Activated gamma-delta T cell treated with Interleukin-2 at 50 U/mL for 16 hours (primary cell): ENCODE measurements at regions not wholly inside any gene's neighbourhood (a gene's known extent, or its start where the extent isn't known, plus 50 kb on each side); places are given as distances from the start of the nearest gene placed in this dataset.

Experiments
- DNase-seq: peaks from one replicate; pipeline ENCODE4 v3.0.0-alpha.2; 2020

GRCh38 chr14:101363880-101364391, 197.4 kb upstream of the DIO3 start:
- no peak for DNase-seq

DNA sequence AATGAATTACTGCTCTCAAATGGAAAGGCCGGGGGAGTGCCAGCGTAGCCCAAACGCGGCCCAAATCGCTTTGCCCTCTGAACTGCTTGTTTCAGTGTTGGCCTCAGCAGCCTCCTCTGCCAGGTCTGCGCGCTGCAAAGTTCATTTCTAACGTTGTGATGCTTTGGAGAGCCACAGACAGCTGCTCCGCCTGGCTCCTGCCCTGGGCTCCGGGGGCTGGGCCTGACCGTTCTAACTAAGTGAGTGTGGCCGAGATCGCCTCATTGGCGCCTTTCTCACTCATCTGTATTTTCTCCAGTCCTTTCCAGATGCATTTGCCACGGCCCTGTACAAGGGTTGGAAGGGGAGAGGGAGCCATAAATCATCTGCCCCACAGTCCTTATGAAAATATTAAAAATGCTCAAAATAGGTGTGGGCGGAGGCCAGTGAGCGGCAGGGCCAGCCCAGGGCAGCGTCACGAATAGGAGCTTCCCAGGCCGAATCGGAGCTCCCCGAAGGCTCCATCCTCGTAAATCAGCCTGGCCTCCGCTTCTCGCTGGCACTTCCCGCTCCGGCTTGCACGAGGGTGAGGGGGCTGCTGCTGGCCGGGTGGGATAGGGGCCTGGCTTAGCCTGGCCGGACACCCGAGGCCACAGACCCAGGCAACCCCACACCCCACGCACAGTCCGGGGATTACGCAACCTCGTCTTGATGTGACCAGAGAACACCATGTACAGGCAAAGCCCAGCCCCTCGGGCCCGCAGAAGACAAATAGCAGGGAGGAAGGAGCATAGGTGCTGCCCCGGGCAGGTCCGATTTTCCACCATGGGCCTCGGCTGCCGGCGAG, 196.6 kb upstream of the DIO3 start:
- DNase-seq = no peak

DNA sequence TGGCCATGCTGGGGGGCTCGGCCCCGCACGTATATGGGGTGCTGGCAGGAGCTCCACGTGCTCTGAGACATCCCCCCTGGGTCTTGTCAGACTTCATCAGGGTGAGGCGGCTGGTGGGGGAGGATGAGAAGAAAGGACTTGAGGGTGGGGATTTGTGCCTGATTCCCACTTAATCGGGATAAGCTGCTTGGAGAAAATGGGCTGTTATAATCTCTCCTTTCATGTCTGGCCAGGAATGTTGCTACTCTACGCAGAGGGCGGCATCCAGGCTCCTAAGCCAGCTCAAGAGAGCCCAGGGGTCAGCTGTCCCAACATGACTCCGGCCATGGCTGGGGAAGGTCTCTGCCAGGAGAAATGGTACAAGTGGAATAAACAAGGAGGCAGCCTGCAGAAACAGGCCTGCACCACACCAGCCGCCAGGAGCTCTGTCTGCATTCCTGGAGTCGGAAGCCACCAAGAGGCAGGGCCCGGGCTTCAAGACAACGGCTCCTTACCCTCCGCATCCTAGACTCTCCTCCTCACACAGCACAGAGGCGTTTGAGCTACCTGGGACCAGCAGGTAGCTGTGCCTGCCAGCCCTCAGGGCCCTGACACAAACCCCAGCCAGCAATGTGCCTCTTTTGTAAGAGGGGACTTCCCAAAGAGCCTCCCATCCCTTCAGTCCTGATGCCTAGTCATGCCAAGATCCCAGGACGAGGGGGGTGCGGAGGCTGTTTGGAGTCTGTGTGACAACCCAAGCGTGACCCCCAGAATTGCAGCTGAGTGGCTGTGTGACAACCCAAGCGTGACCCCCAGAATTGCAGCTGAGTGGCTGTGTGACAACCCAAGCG, 195.8 kb upstream of the DIO3 start:
- no peak for DNase-seq

DNA sequence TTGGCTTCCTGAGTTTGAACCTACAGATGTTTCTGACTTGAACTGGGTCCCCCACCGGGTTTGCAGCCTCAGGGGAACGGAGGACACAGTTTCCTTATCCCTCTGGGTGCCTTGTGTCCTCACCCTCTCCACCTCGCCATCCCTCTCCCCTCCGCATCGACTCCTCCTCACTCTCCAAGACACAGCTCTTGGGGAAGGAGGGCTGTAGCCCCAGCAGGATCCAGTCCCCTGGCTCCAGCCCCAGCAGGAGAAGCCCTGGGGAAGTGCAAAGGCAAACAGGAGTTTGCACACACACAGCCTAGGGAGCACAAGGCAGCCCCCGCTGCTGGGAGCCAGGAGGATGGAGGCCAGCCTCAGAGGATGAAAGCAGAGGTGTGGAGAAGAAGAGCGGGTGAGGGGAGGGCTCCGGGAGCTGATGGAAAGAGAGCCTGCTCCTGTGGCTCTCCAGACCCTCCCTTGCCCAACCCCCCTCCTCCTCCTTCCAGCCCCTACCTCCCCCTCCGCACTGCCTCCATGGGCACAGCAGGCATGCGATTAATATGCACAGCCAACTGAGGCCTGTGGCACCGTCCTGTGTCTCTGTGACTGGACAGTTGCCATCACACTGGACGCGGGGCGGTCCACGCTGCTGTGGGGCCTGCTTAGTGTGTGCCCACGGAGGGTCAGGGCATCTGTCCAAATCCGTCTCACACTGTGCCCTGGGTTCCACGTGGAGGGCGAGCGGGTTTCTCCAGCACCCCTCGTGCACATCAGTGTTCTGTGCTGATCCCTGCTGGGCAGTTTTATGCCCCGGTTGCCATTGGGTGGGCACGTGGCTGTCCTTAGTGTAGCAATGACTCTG, 193.7 kb upstream of the DIO3 start:
- no peak for DNase-seq

DNA sequence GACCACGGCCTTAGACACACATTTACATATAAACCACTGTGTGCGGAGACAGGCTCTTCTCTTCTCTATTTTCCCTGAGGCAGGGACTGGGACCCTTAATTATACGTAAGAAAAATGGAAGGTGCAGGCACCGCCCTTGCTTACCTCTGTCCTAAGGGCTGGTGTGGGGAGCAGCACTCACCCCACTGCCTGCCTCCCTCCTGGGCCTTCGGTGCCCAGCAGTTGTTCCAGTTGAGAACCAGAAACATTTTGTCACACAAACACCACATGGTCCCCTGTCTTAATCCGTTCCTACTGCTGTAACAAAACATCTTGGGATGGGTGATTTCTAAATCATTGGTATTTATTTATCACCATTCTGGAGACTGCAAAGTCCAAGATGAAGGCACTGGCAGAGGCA, 192.7 kb upstream of the DIO3 start:
- DNase-seq = no peak

- no peak for DNase-seq
These were observed 191.9 kb upstream of the DIO3 start for GRCh38 chr14:101369194-101369915.

GRCh38 chr14:101369916-101370592, 191.2 kb upstream of the DIO3 start:
- no peak for DNase-seq

- no peak for DNase-seq
These were observed 190.4 kb upstream of the DIO3 start for GRCh38 chr14:101370593-101371569.

GRCh38 chr14:101371799-101372793, 189.2 kb upstream of the DIO3 start:
- no peak for DNase-seq

GRCh38 chr14:101372894-101373620, 188.2 kb upstream of the DIO3 start:
- DNase-seq = no peak

DNA sequence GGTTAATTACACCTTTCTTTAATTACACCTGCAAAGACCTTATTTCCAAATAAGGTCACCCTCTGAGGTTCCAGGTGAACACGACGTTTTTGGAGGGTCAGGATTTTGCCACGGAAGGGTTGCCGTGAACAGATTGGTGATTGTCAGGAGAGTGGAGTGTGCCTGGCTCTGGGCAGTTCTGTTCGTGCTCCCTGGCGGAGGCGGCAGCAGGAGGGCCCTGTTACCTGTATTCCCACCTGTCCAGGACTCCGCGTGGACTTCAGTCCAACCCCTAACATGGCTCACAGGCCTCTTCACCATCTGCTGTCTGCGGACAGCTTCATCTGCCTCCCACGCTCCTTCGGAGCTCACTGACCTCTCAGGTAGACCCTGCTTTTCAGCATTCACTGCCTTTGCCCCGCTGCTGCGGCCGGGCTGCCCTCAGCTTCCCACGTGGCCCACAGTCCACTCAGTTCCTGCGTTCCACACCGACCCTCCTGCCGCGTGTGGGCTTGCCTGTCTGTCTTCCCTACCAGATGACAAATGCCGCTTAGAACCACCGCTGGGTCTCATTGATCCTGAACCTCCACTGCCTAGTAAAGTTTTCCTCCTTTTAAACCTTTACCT, 187.5 kb upstream of the DIO3 start:
- DNase-seq = no peak

DNA sequence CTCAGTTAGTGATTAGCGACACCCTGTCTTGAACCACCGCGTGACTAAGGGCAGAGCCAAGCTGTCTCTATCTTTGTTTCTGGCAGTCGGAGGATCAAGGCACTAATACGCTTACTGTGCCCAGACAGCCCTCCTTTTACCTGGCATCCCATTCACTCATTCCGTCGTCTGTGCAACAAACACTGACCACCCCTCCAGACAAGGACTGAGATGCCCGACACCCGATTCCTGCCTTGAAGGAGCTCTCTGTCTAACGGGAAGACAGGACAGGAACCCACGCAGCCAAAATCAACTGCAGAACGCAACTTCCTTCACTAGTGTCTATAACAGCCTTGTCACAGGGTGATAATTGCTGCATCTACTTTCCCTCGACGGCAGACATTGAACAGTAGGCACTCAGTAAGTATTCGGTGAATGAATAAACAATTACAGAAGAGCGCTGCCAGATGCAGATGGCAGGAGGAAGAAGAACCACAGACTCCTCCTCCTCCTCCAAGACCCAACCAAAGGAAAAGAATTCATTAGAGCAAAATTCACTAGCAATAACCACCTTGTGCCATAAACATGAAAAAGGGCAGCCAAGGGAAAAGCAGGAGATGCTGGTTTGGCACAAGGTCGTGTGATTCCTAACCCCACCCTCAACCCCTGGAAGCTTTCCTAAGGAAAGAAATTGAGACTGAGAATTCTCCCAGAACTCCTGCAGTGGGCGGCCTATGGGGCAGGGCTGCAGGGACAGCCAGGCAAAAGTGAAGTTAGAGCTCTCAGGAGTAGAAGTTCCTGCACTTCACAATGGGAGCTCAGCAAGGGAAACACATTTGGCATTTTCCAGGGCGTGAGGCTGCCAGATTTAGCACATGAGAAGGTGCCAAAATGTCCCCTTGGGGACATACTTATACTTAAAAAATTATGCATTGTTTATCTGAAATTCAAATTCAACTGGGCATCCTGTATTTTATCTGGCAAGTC, 186.6 kb upstream of the DIO3 start:
- DNase-seq = no peak

DNA sequence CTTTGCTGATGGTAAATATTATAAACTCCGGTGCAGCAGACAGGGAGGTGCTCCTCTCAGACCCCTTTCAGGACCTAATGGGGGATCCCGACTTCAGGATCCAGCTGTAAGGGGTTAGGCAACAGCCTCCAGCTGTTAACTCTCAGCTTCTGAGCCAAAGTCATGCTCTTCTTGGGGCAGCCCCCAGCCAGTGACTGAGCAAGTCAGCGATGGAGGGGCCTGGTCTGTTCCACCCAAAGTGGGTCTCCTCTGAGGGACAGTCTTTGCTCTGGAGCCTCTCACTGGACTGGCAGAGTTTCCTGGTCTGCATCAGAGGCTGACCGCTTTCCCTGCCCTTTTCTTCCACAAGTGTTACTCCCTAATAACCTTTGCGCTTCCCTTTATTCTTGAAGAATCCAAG, 184.2 kb upstream of the DIO3 start:
- no peak for DNase-seq

DNA sequence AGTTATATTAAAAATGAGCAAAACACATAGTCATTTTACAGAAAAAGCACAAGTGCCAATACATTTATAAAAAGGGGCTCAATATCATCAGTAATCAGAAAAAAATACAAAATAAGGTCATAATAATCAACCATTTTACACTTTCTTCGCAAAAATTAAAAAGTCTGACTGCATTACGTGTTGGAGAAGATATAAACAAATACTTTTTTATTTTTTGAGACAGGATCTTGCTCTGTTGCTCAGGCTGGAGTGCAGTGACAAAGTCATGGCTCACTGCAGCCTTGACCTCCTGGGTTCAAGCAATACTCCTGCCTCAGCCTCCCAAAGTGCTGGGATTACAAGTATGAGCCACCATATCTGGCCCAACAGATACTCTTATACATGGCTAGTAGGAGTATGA, 181.5 kb upstream of the DIO3 start:
- DNase-seq = no peak

DNA sequence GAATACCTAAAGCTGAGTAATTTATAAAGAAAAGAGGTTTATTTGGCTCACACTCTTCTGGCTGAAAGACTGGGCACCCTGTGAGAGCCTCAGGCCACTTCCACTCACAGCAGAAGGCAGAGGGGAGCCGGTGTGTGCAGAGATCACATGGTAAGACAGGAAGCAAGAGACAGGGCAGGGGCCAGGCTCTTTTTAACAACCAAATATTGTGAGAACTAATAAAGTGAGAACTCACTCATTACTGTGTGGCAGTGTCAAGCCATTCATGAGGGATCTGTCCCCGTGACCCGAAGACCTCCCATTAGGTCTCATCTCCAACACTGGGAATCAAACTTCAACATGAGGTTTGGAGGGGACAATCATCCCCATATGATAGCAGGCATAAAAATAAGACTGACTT, 180.8 kb upstream of the DIO3 start:
- no peak for DNase-seq

- no peak for DNase-seq
These were observed 180.4 kb upstream of the DIO3 start for GRCh38 chr14:101380940-101381339.
